ENCODE measurements at regions not wholly inside any gene's neighbourhood (a gene's known extent, or its start where the extent isn't known, plus 50 kb on each side); places are given as distances from the start of the nearest gene placed in this dataset.

DNA sequence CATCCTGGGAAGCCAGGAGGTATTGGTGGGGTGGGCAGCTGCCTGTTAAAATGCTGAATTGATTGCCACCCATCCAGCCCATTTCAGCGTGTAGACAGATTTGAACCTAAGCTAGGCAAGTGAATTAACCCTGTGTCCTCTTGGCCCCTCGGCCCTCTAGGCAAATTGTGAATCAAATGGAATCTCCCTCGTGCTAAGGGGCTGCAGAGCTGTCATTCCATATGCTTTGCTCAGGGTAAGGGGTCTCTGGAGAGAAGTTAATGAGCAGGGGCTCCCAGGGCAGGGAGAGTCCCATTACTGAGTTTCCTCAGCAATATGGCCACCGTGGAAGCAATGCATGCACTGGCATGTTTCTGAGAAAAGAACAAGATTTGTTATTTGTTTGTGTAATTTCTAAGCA is 117.7 kb upstream of the RCN1 start:
- intact Hi-C loops (cut with DNase I; ENCODE audit: low total_unique reads): no loop called here
- Histone ChIP-seq H3K4me3 (no peak overlapping the region), H3K36me3 (no peaks in the 10 kb centered on the region), H3K27ac (no peak overlapping the region), H3K9me3 (no peaks in the 10 kb centered on the region), H3K4me1 (no peaks in the 10 kb centered on the region), H3K27me3 (peaks cover 0 to 4% of the 10 kb centered on the region in 2 donors)
- DNase-seq: no peak
- no peak for TF ChIP-seq CTCF (IDR thresholded peaks at IDR 0.05)

- Histone ChIP-seq H3K4me1 (no peaks in the 10 kb centered on the region), H3K36me3 (no peaks in the 10 kb centered on the region), H3K9me3 (no peaks in the 10 kb centered on the region), H3K4me3 (no peak overlapping the region), H3K27me3 (peaks cover 0 to 4% of the 10 kb centered on the region in 2 donors), H3K27ac (no peak overlapping the region)
- no peak for DNase-seq
- intact Hi-C loops (cut with DNase I; ENCODE audit: low total_unique reads): no loop called here
- no peak for TF ChIP-seq CTCF (IDR thresholded peaks at IDR 0.05)
These were observed 118.3 kb upstream of the RCN1 start for GRCh38 chr11:31972623-31973022.

DNA sequence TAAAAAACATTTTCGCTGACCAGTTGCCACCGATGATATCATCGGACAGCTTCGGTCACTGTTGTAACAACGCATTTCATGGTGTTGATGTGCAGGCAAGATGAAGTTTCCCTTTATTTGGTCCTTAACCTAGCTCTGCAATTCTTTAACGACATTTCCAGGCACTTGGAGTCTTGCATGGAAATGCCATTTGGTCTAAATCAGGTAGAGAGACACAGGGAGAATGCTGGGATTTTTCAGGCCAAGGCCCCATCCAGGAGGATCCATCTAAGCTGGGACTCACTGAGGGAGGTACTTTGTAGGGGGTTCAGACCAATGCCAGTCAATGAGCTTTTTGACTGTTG is 121.5 kb upstream of the RCN1 start:
- DNase-seq: no peak
- Histone ChIP-seq H3K36me3 (no peaks in the 10 kb centered on the region), H3K4me3 (no peak overlapping the region), H3K27ac (no peak overlapping the region), H3K4me1 (no peaks in the 10 kb centered on the region), H3K27me3 (peaks cover 0 to 8% of the 10 kb centered on the region in 2 donors), H3K9me3 (no peaks in the 10 kb centered on the region)
- TF ChIP-seq CTCF (IDR thresholded peaks at IDR 0.05): no peak
- intact Hi-C loops (cut with DNase I; ENCODE audit: low total_unique reads): no loop called here

DNA sequence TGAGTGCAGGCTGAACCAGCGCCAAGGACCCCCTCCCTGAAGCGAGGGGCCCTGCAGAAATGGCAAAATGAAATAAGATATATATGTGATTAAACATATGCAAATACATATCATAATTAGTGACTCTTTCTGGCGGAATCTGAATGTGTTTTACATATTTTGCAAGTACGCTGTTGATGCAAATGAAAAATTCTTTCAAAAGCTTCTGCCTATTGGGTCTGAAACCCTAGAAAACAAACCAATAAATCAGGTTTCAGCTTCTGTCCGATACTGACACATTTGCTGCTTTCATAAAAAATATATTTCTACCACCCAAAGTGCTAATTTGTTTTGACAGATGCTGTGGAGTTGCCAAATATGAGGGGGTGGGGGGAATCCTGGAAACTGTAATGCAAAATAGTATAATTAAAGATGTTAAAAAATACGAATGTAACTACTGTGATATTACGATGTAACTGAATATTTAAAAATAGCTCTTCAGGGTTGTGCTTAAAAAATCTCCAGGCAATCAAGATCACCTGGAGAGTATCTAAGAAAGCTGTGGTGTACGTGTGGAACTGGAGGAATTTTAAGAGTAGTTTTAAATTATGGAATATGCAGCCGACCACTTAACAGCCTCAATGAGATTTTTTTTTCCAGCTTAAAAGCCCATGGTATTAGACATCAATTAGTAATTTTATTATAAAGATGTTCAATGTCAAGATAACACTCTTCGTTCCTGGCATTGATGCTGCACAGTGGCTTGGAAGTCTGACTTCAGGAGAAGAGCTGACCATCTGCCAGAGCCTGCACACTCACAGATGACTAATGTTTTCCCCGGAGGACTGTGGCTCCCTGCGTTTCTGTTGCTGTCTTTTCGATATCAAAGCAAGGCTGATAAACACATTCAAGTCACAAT is 122.2 kb upstream of the RCN1 start:
- Histone ChIP-seq H3K4me1 (no peaks in the 10 kb centered on the region), H3K9me3 (no peaks in the 10 kb centered on the region), H3K27ac (no peak overlapping the region), H3K27me3 (peaks cover 0 to 8% of the 10 kb centered on the region in 2 donors), H3K36me3 (no peaks in the 10 kb centered on the region), H3K4me3 (no peak overlapping the region)
- no peak for DNase-seq
- no peak for TF ChIP-seq CTCF (IDR thresholded peaks at IDR 0.05)
- intact Hi-C loops (cut with DNase I; ENCODE audit: low total_unique reads): no loop called here

DNA sequence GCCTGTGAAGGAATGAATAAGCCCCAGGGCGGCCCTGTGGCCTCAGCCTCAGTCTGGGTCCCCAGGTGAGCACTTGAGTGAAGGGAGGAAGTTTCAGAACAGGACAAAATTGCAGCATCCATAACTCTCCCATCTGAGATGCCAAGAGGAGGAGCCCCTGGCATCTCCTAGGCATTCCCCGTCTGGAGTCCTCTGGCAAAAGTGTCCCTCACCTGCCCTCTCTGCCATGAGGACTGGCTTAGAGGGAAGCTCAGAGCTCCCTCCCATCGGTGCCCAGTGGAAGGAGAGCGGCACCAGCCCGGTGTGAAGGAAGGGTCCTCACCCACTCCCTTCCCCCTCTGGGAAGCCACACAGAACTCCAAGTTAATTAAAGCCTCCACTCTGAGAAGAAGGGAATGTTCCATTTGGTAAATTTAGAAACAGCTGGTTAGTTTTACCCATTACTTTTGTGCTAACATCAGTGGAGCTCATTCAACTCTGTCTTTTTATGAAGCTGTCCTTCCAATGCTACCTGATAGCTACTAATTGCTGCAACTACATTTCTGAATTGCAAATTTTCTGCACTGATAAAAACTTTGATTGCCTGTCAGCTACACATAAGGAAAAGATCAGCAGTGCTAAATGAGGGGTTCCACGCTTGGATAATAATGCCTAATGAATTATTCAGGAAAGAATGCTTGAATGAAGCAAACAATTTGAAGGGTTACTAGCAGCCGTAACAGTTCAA is 123.3 kb upstream of the RCN1 start:
- H3K36me3 ChIP-seq: no peaks in the 10 kb centered on the region
- no peaks in the 10 kb centered on the region for H3K4me1 ChIP-seq
- H3K9me3 ChIP-seq: no peaks in the 10 kb centered on the region
- no peak for DNase-seq
- peaks cover 0 to 5% of the 10 kb centered on the region in 2 donors for H3K27me3 ChIP-seq
- intact Hi-C loops (cut with DNase I; ENCODE audit: low total_unique reads): no loop called here
- no peak overlapping the region for H3K4me3 ChIP-seq
- no peak overlapping the region for H3K27ac ChIP-seq
- no peak for TF ChIP-seq CTCF (IDR thresholded peaks at IDR 0.05)

All from tibial artery (tissue), 4 donors.